IPS-18c (cell line): ENCODE measurements at regions not wholly inside any gene's neighbourhood (a gene's known extent, or its start where the extent isn't known, plus 50 kb on each side); places are given as distances from the start of the nearest gene placed in this dataset.
A peak's percentile ranks its signal among the peaks of the same experiment; 100 is the strongest.

Experiments
- H3K4me3 ChIP-seq: 2 replicates; pipeline ENCODE4 v1.7.0; 2013; ENCODE audit warnings: low read depth, mild to moderate bottlenecking, low read length, moderate library complexity; ENCODE audit not compliant: insufficient read depth
- H3K9me3 ChIP-seq: one replicate; pipeline ENCODE4 v1.6.1; 2013; ENCODE audit warnings: mild to moderate bottlenecking, low read length, moderate library complexity; ENCODE audit not compliant: control insufficient read depth, insufficient read depth

DNA sequence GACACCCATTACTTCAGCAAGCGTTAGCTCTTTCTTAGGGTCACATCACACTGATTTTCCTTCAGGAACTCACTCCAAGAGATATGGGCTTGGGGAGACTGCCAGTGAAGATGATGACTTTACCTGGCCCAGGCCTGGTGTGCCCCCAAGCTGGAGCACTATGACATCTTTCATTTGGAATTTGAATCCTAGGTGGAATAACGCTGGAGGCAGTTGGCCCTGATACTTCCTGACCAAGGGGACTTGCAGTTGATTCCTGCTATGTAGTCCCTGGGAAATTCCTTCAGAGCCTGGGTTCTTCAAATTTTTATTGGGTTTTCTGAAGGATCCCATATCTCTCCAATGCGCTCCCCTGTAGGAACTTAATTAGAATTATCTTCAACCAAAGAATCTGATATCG is 114.9 kb upstream of the GUCA2B start:
- Histone ChIP-seq H3K4me3 (no peak overlapping the region), H3K9me3 (no peaks in the 10 kb centered on the region)

DNA sequence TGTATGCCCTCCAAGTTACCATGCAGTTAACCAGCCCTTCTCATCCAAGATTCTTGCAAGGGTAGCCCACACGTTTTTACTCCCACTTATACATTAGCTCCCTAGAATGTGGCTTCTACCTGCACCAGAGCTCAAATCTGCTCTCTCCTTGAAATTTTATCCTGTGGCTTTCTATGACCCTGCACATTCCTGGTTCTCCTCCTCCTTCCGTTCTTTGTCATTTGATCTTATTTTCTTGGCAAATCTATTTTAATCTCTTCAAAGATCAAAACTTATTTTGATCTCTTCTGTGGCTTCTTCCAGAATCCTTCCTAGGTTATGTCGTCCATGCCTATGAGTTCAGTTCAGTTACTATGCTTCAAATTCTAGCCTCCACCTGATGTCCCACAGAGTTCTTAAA is 115.6 kb upstream of the GUCA2B start:
- H3K9me3 ChIP-seq = no peaks in the 10 kb centered on the region

DNA sequence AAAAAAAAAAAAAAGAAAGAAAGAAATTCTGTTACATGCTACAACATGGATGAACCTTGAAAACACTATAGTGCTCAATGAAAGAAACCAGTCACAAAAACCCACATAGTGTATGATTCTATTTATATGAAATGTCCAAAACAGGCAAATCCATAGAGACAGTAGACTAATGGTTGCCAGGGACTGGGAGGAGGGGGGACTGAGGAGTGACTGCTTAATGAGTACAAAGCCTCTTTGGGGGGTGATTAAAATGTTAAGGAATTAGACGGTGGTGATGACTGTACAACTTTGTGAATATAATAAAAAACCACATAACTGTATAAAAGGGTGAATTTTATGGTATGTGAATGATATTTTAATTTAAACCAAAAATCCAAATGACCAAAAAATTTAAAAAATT is 116.0 kb upstream of the GUCA2B start:
- Histone ChIP-seq H3K9me3 (no peaks in the 10 kb centered on the region), H3K4me3 (no peak overlapping the region)

More for the DNA sequence above, 115.6 kb upstream of the GUCA2B start:
- H3K4me3 ChIP-seq = no peak overlapping the region

DNA sequence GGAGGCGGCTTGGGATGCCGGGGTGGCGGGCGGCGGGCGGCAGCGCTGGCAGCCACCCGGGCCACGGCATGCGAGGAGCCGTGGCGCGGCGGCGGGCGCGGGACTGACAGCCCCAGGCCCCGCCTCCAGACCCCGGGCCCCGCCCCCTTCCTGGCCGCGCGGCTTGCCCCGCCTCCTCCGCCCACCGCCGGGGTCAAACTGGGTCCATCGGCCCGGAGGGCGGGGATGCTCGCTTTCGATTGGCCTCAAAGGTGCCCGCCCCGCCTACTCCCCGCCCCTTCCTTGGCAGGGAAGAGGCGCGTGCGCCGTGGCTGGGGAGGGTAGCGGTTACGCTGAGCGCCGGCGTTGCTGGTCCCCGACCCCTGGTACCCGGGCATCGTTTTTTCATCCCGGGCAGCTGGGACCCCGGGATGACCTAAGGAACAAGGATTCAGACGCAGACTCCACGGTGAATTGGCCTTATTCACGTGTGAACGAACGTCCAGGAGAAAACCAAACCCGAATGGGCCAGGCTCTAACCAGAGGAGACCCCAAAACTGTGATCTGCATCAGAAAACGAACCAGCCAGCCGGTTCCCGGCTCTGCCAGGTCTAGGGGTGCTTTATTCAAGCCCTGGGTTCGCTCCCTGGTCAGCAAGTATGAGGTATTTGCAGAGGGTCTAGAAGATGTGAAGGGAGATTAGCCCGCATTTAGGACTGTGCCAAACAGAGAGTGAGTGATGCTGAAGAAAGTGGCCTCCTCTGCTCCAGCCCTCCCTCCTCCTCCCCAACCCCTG is 117.2 kb upstream of the GUCA2B start:
- Histone ChIP-seq H3K4me3 (peak overlapping the region; percentile 84), H3K9me3 (no peaks in the 10 kb centered on the region)

DNA sequence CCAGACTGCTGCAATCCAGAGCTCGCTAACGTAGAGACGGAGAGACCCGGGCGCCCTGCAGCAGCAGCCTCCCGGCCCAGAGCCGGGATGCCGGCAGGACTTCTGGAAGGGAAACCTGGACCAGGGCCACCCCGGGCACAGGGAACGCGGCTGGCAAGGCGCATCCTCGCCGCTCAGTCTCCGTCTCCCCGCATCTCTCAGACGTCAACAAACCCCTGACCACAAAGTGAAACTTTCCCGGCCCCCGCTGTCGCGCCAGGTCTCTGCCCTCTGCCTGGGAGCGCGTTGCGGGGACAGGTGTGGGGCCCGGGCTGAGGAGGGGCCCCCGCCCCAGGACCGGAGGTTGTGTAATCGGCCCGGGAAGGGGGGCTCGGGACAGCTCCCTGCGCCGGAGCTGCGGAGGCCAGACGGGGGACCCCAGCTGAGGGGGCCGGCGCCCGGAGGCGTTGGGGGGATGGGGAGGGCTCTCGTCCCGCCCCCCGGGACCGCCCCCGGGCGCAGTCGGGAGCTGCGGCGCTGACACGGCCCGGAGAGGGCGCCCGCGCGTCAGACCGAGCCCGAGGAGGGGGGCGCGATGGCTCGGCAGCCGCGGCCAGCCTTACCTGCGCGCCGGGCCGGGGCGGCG is 116.6 kb upstream of the HIVEP3 start:
- Histone ChIP-seq H3K9me3 (no peaks in the 10 kb centered on the region), H3K4me3 (peak overlapping the region; percentile 84)

DNA sequence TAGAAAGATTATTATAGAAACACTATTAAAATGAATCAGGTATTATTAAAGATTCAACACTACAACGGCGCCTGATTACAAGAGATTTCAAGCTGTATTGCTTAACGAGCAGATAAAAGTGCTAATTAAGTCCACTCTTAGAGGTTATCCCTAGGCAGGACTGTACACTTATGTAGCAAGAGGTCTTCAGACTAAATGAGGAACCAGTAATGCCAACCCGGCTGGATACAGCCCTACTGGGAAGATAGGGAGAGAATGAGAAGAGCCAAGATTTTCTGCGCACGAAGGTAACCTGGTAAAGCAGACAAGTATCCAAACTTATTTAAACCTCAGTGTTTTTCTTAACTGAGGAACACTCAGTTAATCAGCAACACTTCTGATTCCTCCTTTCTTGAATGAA is 115.7 kb upstream of the HIVEP3 start:
- Histone ChIP-seq H3K9me3 (no peaks in the 10 kb centered on the region), H3K4me3 (no peak overlapping the region; the same call in 1 of the 2 replicates)

DNA sequence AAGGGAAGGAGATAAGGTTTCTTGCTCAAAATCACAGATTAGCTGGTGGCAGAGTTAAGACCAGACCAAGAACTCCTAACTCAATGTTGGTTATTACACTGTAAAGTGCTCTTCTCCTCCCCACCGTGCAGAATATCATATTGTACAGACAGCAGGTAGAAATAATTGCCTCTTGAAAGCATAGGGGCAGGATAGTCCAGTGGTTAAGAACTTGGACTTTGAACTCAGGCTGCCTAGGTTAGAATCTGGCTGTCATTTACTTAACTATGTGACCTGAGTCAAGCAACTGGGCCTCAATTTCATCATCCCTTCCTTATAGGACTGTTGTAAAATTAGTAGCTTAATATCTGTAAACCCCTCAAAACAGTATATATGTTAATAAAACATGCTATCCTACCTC is 114.9 kb upstream of the HIVEP3 start:
- Histone ChIP-seq H3K4me3 (no peak overlapping the region), H3K9me3 (no peaks in the 10 kb centered on the region)

DNA sequence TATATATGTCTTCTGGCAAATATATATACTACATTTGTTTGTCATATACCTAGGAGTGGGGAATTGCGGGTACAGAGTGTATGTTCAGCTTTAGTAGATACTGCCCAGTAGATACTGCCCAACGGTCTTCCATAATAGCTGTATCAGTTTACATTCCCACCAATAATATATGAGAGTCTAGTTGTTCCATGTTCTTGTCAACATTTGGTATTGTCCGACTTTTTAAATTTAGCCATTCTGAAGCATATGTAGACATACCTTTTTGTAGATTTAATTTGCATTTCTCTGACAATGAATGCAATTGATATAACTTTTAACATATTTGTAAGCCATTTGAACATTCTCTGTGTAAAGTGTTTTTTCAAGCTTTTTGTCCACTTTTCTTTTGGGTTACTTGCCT is 99.0 kb upstream of the HIVEP3 start:
- Histone ChIP-seq H3K4me3 (no peak overlapping the region), H3K9me3 (no peaks in the 10 kb centered on the region)

DNA sequence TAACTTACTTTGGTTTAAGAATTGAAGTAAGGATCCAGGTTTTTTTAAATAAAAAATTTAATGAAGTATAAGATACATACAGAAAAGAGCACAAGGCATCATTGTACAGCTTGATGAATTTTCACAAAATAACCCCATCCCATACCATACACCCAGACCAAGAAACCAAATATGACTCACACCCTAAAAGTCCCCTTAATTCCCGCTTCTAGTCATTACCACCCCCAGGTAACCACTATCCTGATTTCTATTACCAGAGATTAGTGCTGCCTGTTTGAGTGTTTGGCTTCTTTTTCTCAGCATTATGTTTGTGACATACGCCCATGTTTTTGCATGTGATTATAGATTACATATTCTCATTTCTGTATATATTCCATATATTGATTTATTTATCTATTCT is 98.5 kb upstream of the HIVEP3 start:
- Histone ChIP-seq H3K4me3 (no peak overlapping the region), H3K9me3 (no peaks in the 10 kb centered on the region)

DNA sequence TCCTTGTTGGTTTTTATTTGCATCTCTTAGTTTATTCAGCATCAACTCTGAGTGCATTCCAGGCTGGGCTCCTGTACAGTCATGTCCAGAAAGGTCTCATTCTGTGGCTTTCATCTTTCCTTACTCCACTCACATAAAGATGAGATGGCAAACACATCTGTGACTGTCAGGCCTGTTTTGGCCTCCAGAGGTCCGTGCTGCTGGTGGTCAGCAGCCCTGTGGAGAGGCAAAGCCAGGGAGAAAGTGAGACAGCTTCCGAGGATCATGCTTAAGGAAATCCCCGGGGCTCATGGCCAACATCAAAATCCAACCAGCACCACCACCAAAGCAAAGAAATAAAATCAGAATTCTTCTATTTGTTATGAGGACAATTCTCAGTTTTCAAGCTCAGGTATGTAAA is 96.1 kb upstream of the HIVEP3 start:
- Histone ChIP-seq H3K4me3 (no peak overlapping the region), H3K9me3 (no peaks in the 10 kb centered on the region)

DNA sequence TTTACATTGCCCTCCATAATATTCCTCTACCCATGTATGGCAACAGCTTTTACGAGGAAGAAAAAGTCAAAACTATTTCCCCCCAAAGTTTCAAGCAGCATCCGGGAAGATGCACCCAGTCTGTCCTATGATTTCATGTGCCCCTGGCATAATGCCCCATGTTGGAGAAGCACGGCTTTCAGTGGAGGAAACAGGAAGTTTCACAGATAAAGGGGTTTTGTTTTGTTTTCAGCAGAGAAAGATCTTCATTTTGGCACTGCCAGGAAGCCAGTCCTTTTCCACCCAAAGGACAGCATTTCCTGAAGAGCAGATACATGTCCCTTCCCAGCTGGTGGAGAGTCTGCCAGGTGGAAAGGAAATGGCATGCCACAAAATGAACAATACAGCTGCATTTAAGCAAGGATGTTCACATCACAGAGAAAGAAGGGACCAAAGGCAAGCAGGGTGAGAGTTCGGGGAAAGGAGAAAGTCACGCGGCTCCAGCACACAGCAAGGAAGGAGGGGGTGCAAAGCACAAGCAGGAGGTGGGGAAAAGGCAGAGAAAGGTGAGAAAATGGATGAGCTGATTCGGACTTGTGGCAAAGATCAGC is 95.3 kb upstream of the HIVEP3 start:
- no peak overlapping the region for H3K4me3 ChIP-seq
- H3K9me3 ChIP-seq = no peaks in the 10 kb centered on the region

DNA sequence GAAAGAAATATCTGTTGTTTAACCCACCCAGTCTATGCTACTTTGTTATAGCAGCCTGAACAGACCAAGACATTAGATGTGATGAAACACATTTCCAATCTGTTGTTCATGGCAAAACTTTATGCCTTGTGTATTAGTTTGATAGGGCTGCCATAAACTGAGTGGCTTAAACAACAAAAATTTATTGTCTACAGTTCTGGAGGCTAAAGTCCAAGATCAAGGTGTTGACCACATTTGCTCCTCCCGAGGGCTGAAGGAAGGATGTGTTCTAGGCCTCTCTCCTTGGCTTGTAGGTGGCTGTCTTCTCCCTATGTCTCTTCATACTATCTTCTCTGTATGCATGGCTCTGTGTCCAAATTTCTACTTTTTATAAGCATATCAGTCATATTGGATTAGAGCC is 94.1 kb upstream of the HIVEP3 start:
- H3K9me3 ChIP-seq = no peaks in the 10 kb centered on the region
- no peak overlapping the region for H3K4me3 ChIP-seq

DNA sequence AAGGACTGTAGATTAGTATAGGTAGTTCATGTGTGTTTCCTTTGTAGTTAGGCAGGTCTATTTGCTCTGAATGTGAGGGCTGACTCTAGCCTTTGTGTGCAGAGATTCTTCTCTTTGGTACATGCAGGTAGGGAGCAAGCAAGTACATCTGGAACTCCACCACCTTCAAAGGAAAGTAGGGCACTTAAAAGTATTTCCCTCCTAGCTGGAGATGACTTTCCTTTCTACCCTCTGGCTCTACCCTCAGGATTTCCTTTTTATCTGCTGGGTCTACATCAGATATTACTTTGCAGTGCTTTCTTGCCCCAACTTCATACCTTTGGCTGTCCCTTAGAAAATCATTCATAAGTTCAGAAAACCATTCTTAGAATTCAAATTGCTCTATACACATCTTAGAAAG is 91.7 kb upstream of the HIVEP3 start:
- no peaks in the 10 kb centered on the region for H3K9me3 ChIP-seq
- H3K4me3 ChIP-seq = no peak overlapping the region

DNA sequence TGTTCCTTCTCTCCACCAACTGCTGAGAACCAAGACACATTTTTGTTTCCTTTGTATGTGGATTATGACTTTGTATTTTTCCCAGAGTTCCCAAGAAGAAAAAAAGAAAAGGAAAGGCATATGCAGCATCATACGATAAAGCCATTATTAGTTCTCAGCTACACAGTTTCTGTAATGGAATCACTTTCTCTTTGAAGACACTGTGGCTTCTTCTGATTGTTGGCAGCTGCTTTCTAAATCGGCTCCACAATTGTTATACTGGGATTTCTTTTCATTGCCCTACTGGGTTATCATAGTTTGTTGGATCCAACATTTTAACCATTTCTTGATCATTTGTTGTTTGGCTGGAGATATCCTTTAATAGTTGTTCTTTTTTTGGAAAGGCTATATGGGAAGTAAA is 89.5 kb upstream of the HIVEP3 start:
- Histone ChIP-seq H3K9me3 (peaks cover 3% of the 10 kb centered on the region), H3K4me3 (no peak overlapping the region)

DNA sequence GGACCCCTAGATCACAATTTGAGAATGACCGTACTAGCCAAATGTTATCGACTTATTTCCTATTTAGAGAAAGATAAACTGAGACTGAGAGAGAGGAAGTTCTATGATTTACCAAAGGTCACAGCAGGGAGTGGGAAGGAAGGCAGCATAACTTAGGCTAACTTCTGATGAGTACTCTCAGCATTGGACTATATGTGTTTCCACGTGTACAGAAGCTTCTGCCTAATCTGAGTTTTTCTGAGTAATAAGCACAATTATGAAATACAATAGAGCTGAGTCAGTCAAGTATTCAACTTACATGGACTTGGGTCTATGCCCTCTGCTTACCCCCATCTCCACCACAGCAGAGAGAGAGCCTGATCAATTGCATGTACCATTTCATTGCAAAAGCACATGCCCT is 88.1 kb upstream of the HIVEP3 start:
- peaks cover 3% of the 10 kb centered on the region for H3K9me3 ChIP-seq
- H3K4me3 ChIP-seq = no peak overlapping the region

DNA sequence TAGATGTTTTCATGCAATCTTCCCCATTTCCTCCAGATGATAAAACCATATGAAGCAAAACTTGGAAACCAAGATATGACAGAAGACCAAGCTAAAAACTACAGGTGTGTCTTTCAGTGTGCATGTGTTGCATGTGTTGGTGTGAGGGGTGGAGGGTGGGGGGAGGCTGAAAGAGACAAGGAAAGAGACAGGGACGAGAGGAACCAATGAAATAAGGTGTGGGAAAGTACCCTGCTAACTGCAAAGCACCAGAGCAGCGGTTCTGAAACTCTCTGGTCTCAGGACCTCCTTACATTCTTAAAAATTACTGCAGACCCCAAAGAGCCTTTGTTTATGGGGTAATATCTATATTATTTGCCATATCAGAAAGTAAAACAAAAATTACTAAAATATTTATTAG is 87.4 kb upstream of the HIVEP3 start:
- H3K9me3 ChIP-seq = peaks cover 3% of the 10 kb centered on the region

DNA sequence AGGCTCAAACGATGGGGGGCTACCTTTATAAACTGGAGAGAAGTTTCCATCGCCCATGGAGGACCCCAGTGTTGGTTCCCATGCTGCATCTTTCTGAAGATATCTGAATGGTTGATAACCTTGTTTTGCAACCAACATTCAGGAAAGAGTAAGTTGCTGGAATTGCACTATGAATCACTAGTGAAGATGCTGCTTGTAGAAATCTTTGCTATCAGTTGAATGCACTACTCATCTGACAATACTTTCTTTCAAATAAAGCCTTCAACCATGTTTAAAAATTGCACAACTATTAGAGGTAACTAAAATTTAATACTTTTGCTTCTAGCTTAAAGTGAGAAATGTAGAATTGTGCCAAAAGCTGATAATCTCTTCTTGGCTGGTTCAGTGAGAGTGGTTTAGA is 86.8 kb upstream of the HIVEP3 start:
- Histone ChIP-seq H3K4me3 (no peak overlapping the region), H3K9me3 (peaks cover 3% of the 10 kb centered on the region)

More for the DNA sequence above, 87.4 kb upstream of the HIVEP3 start:
- H3K4me3 ChIP-seq = no peak overlapping the region

DNA sequence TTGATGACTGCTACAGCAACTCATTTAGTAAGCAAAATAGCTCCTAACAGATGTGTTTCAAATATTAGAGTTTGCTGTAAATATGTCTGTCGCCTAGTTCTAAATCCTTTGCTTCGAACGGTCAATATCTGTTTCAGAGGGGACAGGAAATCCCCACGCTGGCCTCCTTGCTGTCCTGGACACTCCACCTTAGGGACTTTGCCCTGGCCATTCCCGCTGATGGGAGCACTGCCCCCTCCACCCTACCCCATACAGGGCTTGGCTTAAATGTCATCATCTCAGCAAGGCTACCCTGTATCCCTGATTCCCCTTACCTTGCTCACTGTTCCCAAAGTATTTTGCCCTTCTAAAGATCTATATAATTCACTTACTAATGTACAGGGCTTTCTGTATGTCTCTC is 86.1 kb upstream of the HIVEP3 start:
- Histone ChIP-seq H3K9me3 (peaks cover 3% of the 10 kb centered on the region), H3K4me3 (no peak overlapping the region)
